Right cardiac atrium (tissue), 5 donors: ENCODE measurements at regions not wholly inside any gene's neighbourhood (a gene's known extent, or its start where the extent isn't known, plus 50 kb on each side); places are given as distances from the start of the nearest gene placed in this dataset.
"Not testable (repeated sequence)": the region's sequence is repeated elsewhere in the genome, so short reads cannot be mapped to it uniquely, and the experiment has no call there.

Source experiments
- ATAC-seq, 2 donors: fragments of 200-7000 bp; cut with Tn5 transposase; one replicate each; pipeline versions ENCODE4 v1.8.0 to v1.9.1; 2020; ENCODE audit warnings: moderate library complexity in 2 of 2, mild to moderate bottlenecking in 1 of 2
- DNase-seq, 3 donors: peaks; one replicate each; pipeline ENCODE4 v3.0.0-alpha.2; 2020
- H3K27ac ChIP-seq: one replicate; pipeline ENCODE4 v1.5.1; 2013; ENCODE audit warnings: mild to moderate bottlenecking, low read length, control low read depth, moderate library complexity
- H3K27me3 ChIP-seq: one replicate; pipeline ENCODE4 v1.6.1; 2013; ENCODE audit not compliant: control insufficient read depth, insufficient read depth
- H3K4me1 ChIP-seq: one replicate; pipeline ENCODE4 v1.6.1; 2013; ENCODE audit warnings: low read length; ENCODE audit not compliant: control insufficient read depth, insufficient read depth
- H3K4me3 ChIP-seq: one replicate; pipeline ENCODE4 v1.5.1; 2013; ENCODE audit warnings: low read length, control low read depth
- H3K9me3 ChIP-seq: one replicate; pipeline ENCODE4 v1.6.1; 2013; ENCODE audit warnings: low read length; ENCODE audit not compliant: control insufficient read depth
- WGBS: extraction: QIAGEN DNeasy Blood & Tissue Kit; methylation state at CpG from one replicate; pipeline ENCODE4 v1.1.7; 2013; 5-methylcytosine and 5-hydroxymethylcytosine counted together
- intact Hi-C, 4 donors: fragments of 100-400 bp; cut with DNase I; formaldehyde crosslinking; loops; one replicate each; pipeline versions ENCODE4 v1.11.0 to v1.14.0; 2022 to 2023
- donor health status: healthy with polysubstance abuse.
- donor health status: DM: no; HTN: yes; CAD: no.
- donor health status: DM: no; HTN: no; CAD: no.
- donor health status: DM: no; HTN: yes; CAD: no; lungs with severe emphysema.
- donor health status: DM: yes; HTN: yes; CAD: no.

DNA sequence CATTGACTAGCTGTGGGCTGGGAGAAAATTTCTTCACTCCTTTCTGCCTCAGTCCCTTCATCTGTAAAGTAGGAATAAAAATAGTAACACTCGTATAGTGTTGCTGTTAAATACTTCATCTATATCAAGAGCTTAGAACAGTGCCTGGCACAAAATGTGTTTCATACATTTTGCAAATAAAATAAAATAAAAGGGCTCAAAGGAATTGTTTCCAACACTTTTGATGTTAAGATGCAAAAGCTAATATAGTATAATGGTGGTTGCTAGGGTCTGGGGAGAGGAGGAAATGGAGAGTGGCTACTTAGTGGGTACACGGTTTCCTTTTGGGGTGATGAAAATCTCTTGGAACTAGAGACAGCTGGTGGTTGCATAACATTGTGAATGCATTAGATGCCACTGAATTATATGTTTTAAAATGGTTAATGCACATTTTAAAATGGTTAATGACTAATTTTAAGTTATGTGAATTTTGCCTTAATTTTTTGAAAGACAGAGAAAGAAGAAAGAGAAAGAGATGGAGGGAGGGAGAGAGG, 542.1 kb upstream of the ID2 start:
- no peak for DNase-seq
- H3K4me1 ChIP-seq: peaks cover 4% of the 10 kb centered on the region
- H3K4me3 ChIP-seq: no peak overlapping the region
- ATAC-seq: no peak
- WGBS: 57% methylated on average over 2 of the region's 2 CpGs
- H3K27me3 ChIP-seq: no peaks in the 10 kb centered on the region
- no peaks in the 10 kb centered on the region for H3K9me3 ChIP-seq
- no peak overlapping the region for H3K27ac ChIP-seq
- intact Hi-C loops: no loop called here

DNA sequence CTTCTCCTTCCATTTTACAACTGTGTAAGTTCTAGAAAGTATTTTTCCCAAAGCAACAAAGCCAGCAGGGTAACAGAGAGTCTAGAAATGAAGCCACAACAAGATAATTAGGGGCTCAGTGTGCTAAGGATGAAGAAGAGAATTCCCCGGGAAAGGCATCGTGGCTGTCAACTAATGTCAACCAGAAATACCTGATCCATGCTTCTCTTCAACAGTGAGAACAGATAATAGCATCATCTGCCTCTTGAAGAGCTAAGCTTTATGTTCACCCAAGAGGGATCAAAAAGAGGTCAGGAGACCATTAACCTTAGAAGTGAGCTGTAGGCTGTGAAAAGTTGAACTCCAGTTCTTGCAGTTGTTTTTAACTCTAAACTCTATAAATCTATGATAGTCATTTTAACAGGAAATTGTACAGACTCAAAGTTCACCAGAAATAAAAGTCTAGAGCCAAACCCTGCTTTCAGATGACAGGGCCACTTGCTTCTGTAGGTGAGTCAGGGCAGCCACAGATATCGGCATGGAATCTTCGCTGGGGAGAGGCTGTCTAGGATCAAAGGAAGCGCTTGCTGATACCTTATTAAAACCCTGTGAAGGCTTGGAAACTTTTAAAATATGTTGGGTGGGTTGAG, 540.7 kb upstream of the ID2 start:
- WGBS: 88% methylated on average over 5 of the region's 5 CpGs
- no peak for ATAC-seq
- intact Hi-C loops: no loop called here
- H3K9me3 ChIP-seq: no peaks in the 10 kb centered on the region
- H3K27me3 ChIP-seq: no peaks in the 10 kb centered on the region
- no peak overlapping the region for H3K27ac ChIP-seq
- H3K4me1 ChIP-seq: peaks cover 3% of the 10 kb centered on the region
- DNase-seq: no peak
- H3K4me3 ChIP-seq: no peak overlapping the region

DNA sequence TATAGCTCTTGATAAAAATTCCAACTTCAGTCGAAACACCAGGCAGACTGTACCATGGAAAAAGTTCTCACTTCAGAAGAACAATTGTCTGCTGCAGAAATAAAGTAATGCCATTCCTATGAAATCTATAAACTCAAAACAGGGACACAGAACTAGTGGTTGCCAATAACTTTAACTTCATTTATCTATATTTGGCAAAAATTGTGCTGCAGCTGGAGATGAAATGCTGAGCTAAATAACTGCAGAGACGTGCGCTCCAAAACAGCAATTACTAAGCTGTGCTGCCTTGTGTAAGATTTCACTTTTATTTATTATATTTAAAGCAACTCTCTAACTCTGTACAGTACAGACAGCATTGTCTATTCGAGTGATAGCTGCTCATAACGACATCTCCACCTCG, 540.1 kb upstream of the ID2 start:
- ATAC-seq (no peak), DNase-seq (no peak)
- 60% methylated on average over 6 of the region's 6 CpGs for WGBS
- intact Hi-C loops: no loop called here
- no peaks in the 10 kb centered on the region for H3K27me3 ChIP-seq
- H3K9me3 ChIP-seq: no peaks in the 10 kb centered on the region
- H3K4me3 ChIP-seq: no peak overlapping the region
- peaks cover 7% of the 10 kb centered on the region for H3K4me1 ChIP-seq
- H3K27ac ChIP-seq: no peak overlapping the region

DNA sequence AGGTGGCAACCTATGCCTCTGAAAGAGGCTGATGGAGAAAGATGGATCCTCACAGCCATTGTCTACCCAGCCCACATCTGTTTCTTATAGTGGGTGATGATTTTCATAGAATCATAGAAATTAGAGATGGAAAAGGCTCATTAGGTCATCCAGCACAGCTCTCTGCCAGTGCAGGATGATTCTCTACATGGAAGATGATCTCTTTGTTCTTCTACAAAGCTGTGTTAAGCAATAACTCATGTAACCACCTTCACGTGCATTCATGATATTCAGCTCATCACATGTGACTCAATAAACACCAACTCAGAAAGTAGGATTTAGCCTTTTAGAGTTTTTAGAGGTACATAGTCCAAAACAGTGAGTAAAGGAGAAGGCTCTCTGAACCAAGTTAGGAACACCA, 539.4 kb upstream of the ID2 start:
- H3K9me3 ChIP-seq: no peaks in the 10 kb centered on the region
- peaks cover 7% of the 10 kb centered on the region for H3K4me1 ChIP-seq
- 74% methylated on average over 1 of the region's 1 CpG for WGBS
- H3K27me3 ChIP-seq: no peaks in the 10 kb centered on the region
- DNase-seq (no peak), ATAC-seq (no peak)
- intact Hi-C loops: no loop called here
- H3K4me3 ChIP-seq: no peak overlapping the region
- H3K27ac ChIP-seq: no peak overlapping the region

DNA sequence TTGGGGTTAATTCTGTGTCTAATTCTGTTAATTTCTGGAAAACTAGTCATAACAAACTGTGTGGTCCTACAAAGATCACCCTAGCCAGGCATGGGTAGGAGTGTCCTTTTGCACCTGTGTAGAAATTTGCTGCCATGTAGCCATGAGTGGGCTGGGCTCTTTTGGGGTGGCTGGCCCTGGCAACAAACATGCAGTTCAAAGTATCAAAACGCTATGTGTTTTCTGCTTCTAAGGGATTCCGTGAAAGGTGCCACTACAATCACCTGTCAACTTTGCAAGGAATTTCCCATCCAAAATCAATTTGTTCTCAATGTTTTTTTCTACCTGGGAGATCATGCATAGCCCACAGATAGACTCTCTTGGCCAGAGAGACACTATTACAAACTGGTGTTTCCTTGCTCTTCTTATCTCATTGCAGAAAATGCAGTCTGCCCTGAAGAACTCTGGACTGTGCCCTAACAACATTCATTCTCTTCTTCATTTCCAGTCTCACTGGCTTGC, 537.7 kb upstream of the ID2 start:
- 96% methylated on average over 2 of the region's 2 CpGs for WGBS
- Histone ChIP-seq H3K27ac (no peak overlapping the region), H3K4me3 (no peak overlapping the region), H3K4me1 (peaks cover 7% of the 10 kb centered on the region), H3K27me3 (no peaks in the 10 kb centered on the region), H3K9me3 (no peaks in the 10 kb centered on the region)
- DNase-seq: no peak
- no peak for ATAC-seq
- intact Hi-C loops: no loop called here

DNA sequence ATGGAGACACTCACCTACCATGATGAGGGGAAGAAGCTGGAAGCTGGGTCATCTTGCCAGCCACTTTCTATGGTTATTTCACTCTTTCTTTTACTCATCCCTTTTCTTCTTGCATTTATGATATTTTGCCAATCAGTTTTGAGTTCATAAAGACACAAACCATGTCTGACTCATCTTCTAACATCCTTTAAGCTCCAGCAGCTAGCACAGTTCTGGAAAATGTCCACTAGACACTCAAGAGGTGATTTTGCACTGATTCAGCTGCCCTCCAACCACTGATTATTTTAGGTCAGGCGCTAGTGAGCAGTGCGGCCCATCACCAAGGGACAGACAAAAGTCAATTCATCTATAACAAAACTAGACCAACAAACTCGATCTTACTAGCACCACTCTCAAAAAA, 537.1 kb upstream of the ID2 start:
- H3K4me1 ChIP-seq: peaks cover 7% of the 10 kb centered on the region
- H3K9me3 ChIP-seq: no peaks in the 10 kb centered on the region
- intact Hi-C loops: no loop called here
- H3K4me3 ChIP-seq: no peak overlapping the region
- DNase-seq (no peak), ATAC-seq (no peak)
- H3K27me3 ChIP-seq: no peaks in the 10 kb centered on the region
- H3K27ac ChIP-seq: no peak overlapping the region
- WGBS: 81% methylated on average over 3 of the region's 3 CpGs

DNA sequence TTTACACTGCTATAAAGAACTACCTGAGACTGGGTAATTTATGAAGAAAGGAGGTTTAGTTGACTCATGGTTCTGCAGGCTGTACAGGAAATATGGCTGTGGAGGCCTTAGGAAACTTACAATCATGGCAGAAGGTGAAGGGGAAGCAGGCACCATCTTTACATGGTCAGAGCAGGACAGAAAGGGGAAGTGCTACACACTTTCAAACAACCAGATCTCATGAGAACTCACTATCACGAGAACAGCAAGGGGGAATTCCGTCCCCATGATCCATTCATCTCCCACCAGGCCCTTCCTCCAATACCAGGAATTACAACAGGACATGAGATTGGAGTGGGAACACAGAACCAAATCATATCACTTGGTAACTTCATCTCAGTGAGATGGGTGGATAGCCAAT, 536.5 kb upstream of the ID2 start:
- H3K9me3 ChIP-seq, H3K27ac ChIP-seq, H3K4me1 ChIP-seq, intact Hi-C loops, ATAC-seq, DNase-seq, H3K4me3 ChIP-seq, H3K27me3 ChIP-seq: not testable (repeated sequence)
- WGBS: 74% methylated on average over 2 of the region's 2 CpGs

DNA sequence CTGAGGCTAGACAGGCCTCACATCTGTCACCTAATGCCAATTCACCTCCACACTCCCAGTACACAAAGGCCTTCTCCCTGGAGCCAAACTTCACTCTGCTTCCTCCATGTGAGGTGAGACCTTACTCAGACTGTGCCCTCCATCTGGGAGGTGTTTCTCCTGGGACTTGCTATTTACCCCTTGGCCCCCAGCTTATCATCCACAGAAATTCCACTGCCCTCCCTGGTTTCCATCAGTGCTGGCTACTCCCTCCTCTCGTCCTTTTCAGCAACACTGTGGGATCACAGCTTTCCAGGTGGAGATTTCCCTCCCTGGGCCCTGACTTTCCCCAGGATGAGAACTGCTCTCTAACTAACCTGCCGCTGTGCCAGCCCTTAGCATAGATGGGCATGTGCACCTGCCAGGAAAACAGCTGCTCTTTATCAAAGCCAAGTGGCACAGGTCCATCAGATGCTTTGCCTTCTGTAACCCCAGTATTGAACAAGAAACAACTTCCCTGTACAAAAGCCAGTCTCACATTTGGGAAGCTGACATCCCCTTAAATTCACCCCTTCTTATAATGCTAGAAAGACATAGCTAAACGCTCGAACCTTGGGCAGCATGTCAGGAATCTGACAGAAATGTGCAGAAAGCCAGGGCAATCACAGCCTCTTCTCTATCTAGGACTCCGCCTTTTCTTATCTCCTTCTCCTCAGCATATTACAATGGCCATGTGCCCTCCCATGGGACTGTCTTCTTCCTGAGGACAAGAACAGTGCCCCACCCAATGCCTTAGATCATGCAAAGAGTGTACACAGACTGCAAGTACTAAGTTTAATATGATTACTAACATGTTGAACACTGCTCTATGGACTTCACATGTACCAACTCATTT, 535.5 kb upstream of the ID2 start:
- no peak overlapping the region for H3K4me3 ChIP-seq
- peak in 2 of 3 donors; percentile 65 to 72 for DNase-seq
- no peaks in the 10 kb centered on the region for H3K27me3 ChIP-seq
- intact Hi-C loops: no loop called here
- 26% methylated on average over 5 of the region's 5 CpGs for WGBS
- peaks cover 7% of the 10 kb centered on the region for H3K4me1 ChIP-seq
- H3K9me3 ChIP-seq: no peaks in the 10 kb centered on the region
- peak; percentile 91 to 98 for ATAC-seq
- H3K27ac ChIP-seq: peak overlapping the region; percentile 71

DNA sequence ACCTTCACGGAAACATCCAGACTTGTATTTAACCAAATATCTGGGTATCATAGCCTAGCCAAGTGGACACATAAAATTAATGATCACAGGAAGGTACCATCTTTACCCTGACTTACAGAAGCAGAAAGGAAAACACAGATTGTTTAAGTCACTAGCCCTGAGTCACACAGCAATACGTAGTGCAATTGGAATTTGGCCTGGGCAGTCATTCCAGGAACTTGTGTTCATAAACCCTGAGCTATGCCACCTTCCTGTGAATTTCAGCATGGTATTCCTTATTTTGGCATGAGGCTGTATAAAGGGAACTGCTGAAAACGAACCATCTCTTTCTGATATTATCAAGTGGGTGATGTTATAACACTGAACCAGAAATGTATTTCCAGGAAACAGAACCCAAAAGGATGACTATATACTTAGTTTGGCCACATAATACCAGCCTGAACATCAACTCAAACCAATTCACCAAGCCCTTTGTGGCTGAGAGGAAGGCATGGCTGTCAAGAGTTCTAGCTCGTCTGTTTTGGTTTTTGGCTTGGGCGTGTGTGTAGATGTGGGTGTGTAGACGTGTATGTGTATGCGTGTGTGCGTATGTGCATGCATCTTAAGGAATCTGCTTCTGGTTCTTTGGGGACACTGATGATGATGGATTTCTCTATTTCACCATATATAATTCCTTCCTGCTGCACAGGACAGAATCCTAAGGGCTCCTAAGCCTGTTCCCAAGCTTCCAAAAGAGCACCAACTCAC, 533.4 kb upstream of the ID2 start:
- Histone ChIP-seq H3K9me3 (no peaks in the 10 kb centered on the region), H3K27me3 (no peaks in the 10 kb centered on the region), H3K4me3 (no peak overlapping the region), H3K4me1 (peaks cover 7% of the 10 kb centered on the region), H3K27ac (no peak overlapping the region)
- ATAC-seq: no peak
- 89% methylated on average over 8 of the region's 8 CpGs for WGBS
- no peak for DNase-seq
- intact Hi-C loops: no loop called here

DNA sequence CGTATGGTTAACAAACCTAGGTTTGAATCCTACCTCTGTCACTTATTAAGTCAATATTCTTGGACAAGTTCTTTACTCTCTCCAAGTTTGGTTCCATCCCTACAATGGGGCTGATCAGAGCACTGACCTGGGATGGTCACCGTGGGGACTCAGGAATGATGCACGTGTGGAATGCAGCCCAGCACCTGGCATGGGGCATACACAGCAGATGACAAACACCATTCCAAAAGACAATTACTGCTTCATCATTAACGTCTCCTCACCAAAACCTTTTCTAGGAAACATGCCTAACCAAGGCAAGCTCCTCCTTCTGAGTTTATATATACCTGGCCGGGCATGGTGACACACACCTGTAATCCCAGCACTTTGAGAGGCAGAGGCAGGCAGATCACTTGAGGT, 532.9 kb upstream of the ID2 start:
- intact Hi-C loops: no loop called here
- DNase-seq: no peak
- WGBS: 96% methylated on average over 5 of the region's 5 CpGs

More for the DNA sequence above, 532.9 kb upstream of the ID2 start:
- no peak for ATAC-seq
- Histone ChIP-seq H3K27me3 (no peaks in the 10 kb centered on the region), H3K9me3 (no peaks in the 10 kb centered on the region), H3K4me1 (peaks cover 7% of the 10 kb centered on the region), H3K4me3 (no peak overlapping the region), H3K27ac (no peak overlapping the region)
